K562 (cell line): ENCODE measurements at regions not wholly inside any gene's neighbourhood (a gene's known extent, or its start where the extent isn't known, plus 50 kb on each side); places are given as distances from the start of the nearest gene placed in this dataset.

Source experiments
- ATAC-seq: fragments of 200-7000 bp; cut with Tn5 transposase; 3 replicates; pipeline ENCODE4 v1.9.1; 2020; ENCODE audit warnings: moderate library complexity
- BruUV-seq: library from RNA; stranded (reverse); fragments of 400-500 nt; replicated peaks from 2 replicates; lab custom pipeline; 2021; lab: Mats Ljungman, UMichigan
- CTCF ChIA-PET: fragments of 300-600 bp; formaldehyde crosslinking; extraction: SDS; loops from one replicate; lab custom pipeline; 2021; ENCODE audit warnings: low intra/inter-chr PET ratio; lab: Yijun Ruan, JAX
- POLR2A ChIA-PET: fragments of 300-600, 350-650 bp; sonication (Branson Sonifier 250); formaldehyde crosslinking; extraction: SDS; loops from one replicate; lab custom pipeline; 2021; ENCODE audit warnings: antibody characterized with exemption, inconsistent platforms; lab: Yijun Ruan, JAX
- DNase-seq, 4 experiments: peaks; one replicate each; pipeline versions ENCODE4 v3.0.0 to v3.0.0-alpha.2; 2011 to 2018; ENCODE audit warnings: low spot score in 3 of 4, mixed read lengths in 3 of 4; ENCODE audit errors: extremely low read depth in 1 of 4
- FAIRE-seq: peaks from 2 replicates; lab custom pipeline; 2011; peaks lifted over from hg19 to GRCh38; lab: Jason Lieb, UNC
- H2AFZ ChIP-seq: 2 replicates; pipeline ENCODE4 v1.6.0; 2011; ENCODE audit warnings: low read depth, low read length, control low read depth, inconsistent platforms
- H3K27ac ChIP-seq: fragments of 200-600 bp; 3 replicates; pipeline ENCODE4 v1.8.0; 2011; ENCODE audit warnings: low read depth, mild to moderate bottlenecking, control low read depth, inconsistent platforms, low read length, moderate library complexity, mixed read lengths; ENCODE audit errors: extremely low read depth
- H3K27me3 ChIP-seq, 2 experiments: fragments of 300-600 bp in 1 of 2; 2 replicates in 1 of 2; 3 replicates in 1 of 2; pipeline versions ENCODE4 v1.6.0 to v1.8.0; 2011; ENCODE audit warnings: inconsistent platforms in 2 of 2, low read length in 2 of 2, mild to moderate bottlenecking in 1 of 2, mixed read lengths in 1 of 2, moderate library complexity in 1 of 2; ENCODE audit not compliant: control insufficient read depth in 2 of 2, insufficient read depth in 2 of 2
- H3K36me3 ChIP-seq: fragments of 300-600 bp; 3 replicates; pipeline ENCODE4 v1.8.0; 2011; ENCODE audit warnings: mild to moderate bottlenecking, low read length, inconsistent platforms; ENCODE audit not compliant: control insufficient read depth, insufficient read depth
- H3K4me1 ChIP-seq, 2 experiments: fragments of 200-600 bp in 1 of 2; replicated peaks in 1 of 2; 2 replicates in 1 of 2; 3 replicates in 1 of 2; pipeline versions ENCODE4 v1.5.1 to v1.8.0; 2011; ENCODE audit warnings: inconsistent platforms in 2 of 2, low read length in 2 of 2, mild to moderate bottlenecking in 1 of 2, mixed read lengths in 1 of 2, moderate library complexity in 1 of 2; ENCODE audit not compliant: control insufficient read depth in 2 of 2, insufficient read depth in 2 of 2
- H3K4me2 ChIP-seq: 2 replicates; pipeline ENCODE4 v1.6.1; 2011; ENCODE audit warnings: low read length, control low read depth, inconsistent platforms, mixed read lengths; ENCODE audit not compliant: insufficient read depth
- H3K4me3 ChIP-seq: fragments of 200-600 bp; sonication (generic), shearing (Covaris generic); 2 replicates; pipeline ENCODE4 v1.5.1; 2016; ENCODE audit warnings: control low read depth, inconsistent platforms
- H3K79me2 ChIP-seq: fragments of 200-600 bp; 3 replicates; pipeline ENCODE4 v1.8.0; 2011; ENCODE audit warnings: low read length, inconsistent platforms; ENCODE audit not compliant: control insufficient read depth, insufficient read depth
- H3K9ac ChIP-seq, 2 experiments: 2 replicates each; pipeline versions ENCODE4 v1.6.0 to v1.6.1; 2011; ENCODE audit warnings: low read depth in 2 of 2, low read length in 2 of 2, control low read depth in 1 of 2, inconsistent platforms in 1 of 2, mild to moderate bottlenecking in 1 of 2, mixed read lengths in 1 of 2; ENCODE audit not compliant: insufficient read depth in 1 of 2
- H3K9me1 ChIP-seq: one replicate; pipeline ENCODE4 v1.6.0; 2011; ENCODE audit warnings: inconsistent platforms, mild to moderate bottlenecking, low read length, moderate library complexity; ENCODE audit not compliant: control insufficient read depth, insufficient read depth
- H3K9me3 ChIP-seq: replicated peaks from 2 replicates; pipeline ENCODE4 v1.5.1; 2011; ENCODE audit warnings: low read depth, low read length, inconsistent platforms; ENCODE audit not compliant: control insufficient read depth, insufficient read depth
- H4K20me1 ChIP-seq: replicated peaks from 2 replicates; pipeline ENCODE4 v1.6.1; 2011; ENCODE audit warnings: low read length, inconsistent platforms, mixed read lengths; ENCODE audit not compliant: control insufficient read depth, insufficient read depth
- EZH2 ChIP-seq: IDR thresholded peaks from 2 replicates; pipeline ENCODE4 v1.6.1; 2012; ENCODE audit warnings: low read depth, mild to moderate bottlenecking, inconsistent platforms, low read length, borderline replicate concordance
- GTF2F1 ChIP-seq: IDR thresholded peaks from 2 replicates; pipeline ENCODE4 v1.6.1; 2011; ENCODE audit warnings: low read depth, low read length, improper control_type of control experiment
- JUN ChIP-seq, 2 experiments: sonication (generic) in 1 of 2; formaldehyde crosslinking in 1 of 2; IDR thresholded peaks; 2 replicates each; pipeline versions ENCODE4 v1.6.1 to v1.8.0; 2012 to 2022; ENCODE audit warnings: borderline replicate concordance in 2 of 2, mild to moderate bottlenecking in 2 of 2, improper control_type of control experiment in 1 of 2, low read depth in 1 of 2, low read length in 1 of 2, missing genetic modification reagents in 1 of 2
- LARP7 ChIP-seq: fragments of 450-650 bp; IDR thresholded peaks from 2 replicates; pipeline ENCODE4 v1.6.1; 2016
- MAFG ChIP-seq: fragments of 450-650 bp; conservative IDR thresholded peaks from 2 replicates; pipeline ENCODE4 v1.6.1; 2016; ENCODE audit warnings: missing genetic modification characterization, missing compliant biosample characterization
- MNT ChIP-seq, 2 experiments: fragments of 450-650 bp; conservative IDR thresholded peaks; 2 replicates each; pipeline ENCODE4 v1.6.1; 2017; ENCODE audit warnings: mild to moderate bottlenecking in 2 of 2, moderate library complexity in 2 of 2
- NCOA2 ChIP-seq, 2 experiments: fragments of 450-650 bp; IDR thresholded peaks; 2 replicates each; pipeline ENCODE4 v1.6.1; 2018; ENCODE audit warnings: mild to moderate bottlenecking in 2 of 2, moderate library complexity in 1 of 2; ENCODE audit not compliant: partially characterized antibody in 2 of 2
- RBBP5 ChIP-seq: fragments of 200-600 bp; sonication (generic); IDR thresholded peaks from 2 replicates; pipeline ENCODE4 v1.6.1; 2012; ENCODE audit warnings: borderline replicate concordance, mild to moderate bottlenecking, low read length, control low read depth, inconsistent platforms; ENCODE audit not compliant: insufficient read depth, poor library complexity, severe bottlenecking
- SRF ChIP-seq, 2 experiments: fragments of 250-450, 450-650 bp in 1 of 2; sonication (Bioruptor Pico) in 1 of 2; sonication (generic) in 1 of 2; formaldehyde crosslinking; IDR thresholded peaks; 2 replicates each; pipeline versions ENCODE4 v1.5.0 to v1.5.1; 2020 to 2022; ENCODE audit warnings: mild to moderate bottlenecking in 1 of 2, missing genetic modification reagents in 1 of 2
- ZFP1 ChIP-seq: fragments of 450-650 bp; formaldehyde crosslinking; IDR thresholded peaks from 2 replicates; pipeline ENCODE4 v1.4.0; 2020; ENCODE audit warnings: mild to moderate bottlenecking, mixed read lengths
- ZFP30 ChIP-seq: fragments of 250-450 bp; sonication (Bioruptor Pico); IDR thresholded peaks from 2 replicates; pipeline ENCODE4 v1.8.0; 2022; ENCODE audit warnings: moderate library complexity, mild to moderate bottlenecking, inconsistent platforms, borderline replicate concordance
- ZNF134 ChIP-seq: fragments of 250-450 bp; sonication (Bioruptor Pico); conservative IDR thresholded peaks from 2 replicates; pipeline ENCODE4 v1.4.0; 2020
- ZNF143 ChIP-seq: sonication (generic); formaldehyde crosslinking; IDR thresholded peaks from 2 replicates; pipeline ENCODE4 v1.9.0; 2022; ENCODE audit warnings: mild to moderate bottlenecking, missing genetic modification reagents
- ZNF431 ChIP-seq: sonication (generic); formaldehyde crosslinking; IDR thresholded peaks from 2 replicates; pipeline ENCODE4 v1.8.0; 2022; ENCODE audit warnings: mild to moderate bottlenecking, missing genetic modification reagents
- ZNF586 ChIP-seq: fragments of 450-650 bp; formaldehyde crosslinking; conservative IDR thresholded peaks from 2 replicates; pipeline ENCODE4 v1.4.0; 2020; ENCODE audit warnings: mild to moderate bottlenecking, moderate library complexity
- WGBS: fragments of 100-300 bp; shearing (Covaris generic); methylation state at CpG from one replicate; pipeline ENCODE4 v1.1.6; 2016; ENCODE audit warnings: low coverage, mixed read lengths; ENCODE audit not compliant: insufficient coverage; ENCODE audit errors: missing lambda C conversion rate; 5-methylcytosine and 5-hydroxymethylcytosine counted together
- in situ Hi-C: fragments of 300-500 bp; cut with MboI; formaldehyde crosslinking; loops from 4 replicates; pipeline ENCODE4 v1.15.0; 2018; ENCODE audit warnings: inconsistent platforms, mixed read lengths
- intact Hi-C: fragments of 100-400 bp; cut with micrococcal nuclease; formaldehyde crosslinking; loops from 2 replicates; pipeline ENCODE4 v1.14.2; 2022
- TF ChIP-seq, protein P1 (sequence below): fragments of 450-650 bp; IDR thresholded peaks from 2 replicates; pipeline ENCODE4 v1.6.1; 2016; ENCODE audit warnings: mild to moderate bottlenecking
- TF ChIP-seq, protein P2 (sequence below): fragments of 150-350 bp; conservative IDR thresholded peaks from 2 replicates; pipeline ENCODE4 v1.6.1; 2014; ENCODE audit warnings: low read length

- peaks cover 6 to 11% of the 10 kb centered on the region in 2 experiments; a peak in 4 of 5 replicates for H3K27me3 ChIP-seq
- H3K27ac ChIP-seq, result no peak overlapping the region
- H3K36me3 ChIP-seq, result no peaks in the 10 kb centered on the region
- BruUV-seq, result no TSS peak
- H3K4me1 ChIP-seq, result no peaks in the 10 kb centered on the region
- 0% methylated on average over 2 of the region's 2 CpGs for WGBS
- intact Hi-C loops, result no loop called here
- H3K9ac ChIP-seq, result no peak overlapping the region
- no peaks in the 10 kb centered on the region for H3K9me3 ChIP-seq
- in situ Hi-C loops, result no loop called here
- H4K20me1 ChIP-seq, result no peaks in the 10 kb centered on the region
- ATAC-seq (no peak), FAIRE-seq (no peak), DNase-seq (no peak)
- no peak overlapping the region for H2AFZ ChIP-seq
- H3K79me2 ChIP-seq, result no peaks in the 10 kb centered on the region
- H3K4me3 ChIP-seq, result no peak overlapping the region
- ChIA-PET CTCF (no interaction called here), POLR2A (interaction anchor here (1.5 kb wide), 1 partner anchor 9 kb away, joined by 4 read pairs; no protein-coding TSS in a partner anchor)
- H3K9me1 ChIP-seq, result no peaks in the 10 kb centered on the region
- H3K4me2 ChIP-seq, result no peak overlapping the region
- TF ChIP-seq ZNF586 (CRISPR knock-in tag) (no peak), MAFG (tag) (no peak), LARP7 (no peak), ZFP1 (CRISPR knock-in tag) (no peak), ZNF143 (no peak), MNT (conservative IDR thresholded peaks at IDR 0.05) (no peak), EZH2 (no peak), JUN (IDR thresholded peaks at IDR 0.05; ENCODE audit: borderline replicate concordance, low read depth, low read length) (no peak), JUN (CRISPR knock-in tag; IDR thresholded peaks at IDR 0.05; ENCODE audit: borderline replicate concordance) (no peak), GTF2F1 (no peak), ZNF134 (CRISPR knock-in tag) (no peak), ZFP30 (CRISPR knock-in tag) (no peak), NCOA2 (IDR thresholded peaks at IDR 0.05; ENCODE audit: partially characterized antibody in 2 of 2) (no peak), RBBP5 (no peak), SRF (CRISPR knock-in tag; IDR thresholded peaks at IDR 0.05) (no peak), ZNF431 (CRISPR knock-in tag) (no peak)
- TF ChIP-seq, protein P1, sequence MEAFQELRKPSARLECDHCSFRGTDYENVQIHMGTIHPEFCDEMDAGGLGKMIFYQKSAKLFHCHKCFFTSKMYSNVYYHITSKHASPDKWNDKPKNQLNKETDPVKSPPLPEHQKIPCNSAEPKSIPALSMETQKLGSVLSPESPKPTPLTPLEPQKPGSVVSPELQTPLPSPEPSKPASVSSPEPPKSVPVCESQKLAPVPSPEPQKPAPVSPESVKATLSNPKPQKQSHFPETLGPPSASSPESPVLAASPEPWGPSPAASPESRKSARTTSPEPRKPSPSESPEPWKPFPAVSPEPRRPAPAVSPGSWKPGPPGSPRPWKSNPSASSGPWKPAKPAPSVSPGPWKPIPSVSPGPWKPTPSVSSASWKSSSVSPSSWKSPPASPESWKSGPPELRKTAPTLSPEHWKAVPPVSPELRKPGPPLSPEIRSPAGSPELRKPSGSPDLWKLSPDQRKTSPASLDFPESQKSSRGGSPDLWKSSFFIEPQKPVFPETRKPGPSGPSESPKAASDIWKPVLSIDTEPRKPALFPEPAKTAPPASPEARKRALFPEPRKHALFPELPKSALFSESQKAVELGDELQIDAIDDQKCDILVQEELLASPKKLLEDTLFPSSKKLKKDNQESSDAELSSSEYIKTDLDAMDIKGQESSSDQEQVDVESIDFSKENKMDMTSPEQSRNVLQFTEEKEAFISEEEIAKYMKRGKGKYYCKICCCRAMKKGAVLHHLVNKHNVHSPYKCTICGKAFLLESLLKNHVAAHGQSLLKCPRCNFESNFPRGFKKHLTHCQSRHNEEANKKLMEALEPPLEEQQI, result no peak
- TF ChIP-seq, protein P2, sequence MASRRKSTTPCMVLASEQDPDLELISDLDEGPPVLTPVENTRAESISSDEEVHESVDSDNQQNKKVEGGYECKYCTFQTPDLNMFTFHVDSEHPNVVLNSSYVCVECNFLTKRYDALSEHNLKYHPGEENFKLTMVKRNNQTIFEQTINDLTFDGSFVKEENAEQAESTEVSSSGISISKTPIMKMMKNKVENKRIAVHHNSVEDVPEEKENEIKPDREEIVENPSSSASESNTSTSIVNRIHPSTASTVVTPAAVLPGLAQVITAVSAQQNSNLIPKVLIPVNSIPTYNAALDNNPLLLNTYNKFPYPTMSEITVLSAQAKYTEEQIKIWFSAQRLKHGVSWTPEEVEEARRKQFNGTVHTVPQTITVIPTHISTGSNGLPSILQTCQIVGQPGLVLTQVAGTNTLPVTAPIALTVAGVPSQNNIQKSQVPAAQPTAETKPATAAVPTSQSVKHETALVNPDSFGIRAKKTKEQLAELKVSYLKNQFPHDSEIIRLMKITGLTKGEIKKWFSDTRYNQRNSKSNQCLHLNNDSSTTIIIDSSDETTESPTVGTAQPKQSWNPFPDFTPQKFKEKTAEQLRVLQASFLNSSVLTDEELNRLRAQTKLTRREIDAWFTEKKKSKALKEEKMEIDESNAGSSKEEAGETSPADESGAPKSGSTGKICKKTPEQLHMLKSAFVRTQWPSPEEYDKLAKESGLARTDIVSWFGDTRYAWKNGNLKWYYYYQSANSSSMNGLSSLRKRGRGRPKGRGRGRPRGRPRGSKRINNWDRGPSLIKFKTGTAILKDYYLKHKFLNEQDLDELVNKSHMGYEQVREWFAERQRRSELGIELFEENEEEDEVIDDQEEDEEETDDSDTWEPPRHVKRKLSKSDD, result no peak
These were observed 139.1 kb downstream of the TSEN15 start for GRCh38 chr1:184190616-184191015.
